ENCODE measurements at regions not wholly inside any gene's neighbourhood (a gene's known extent, or its start where the extent isn't known, plus 50 kb on each side); places are given as distances from the start of the nearest gene placed in this dataset.

- Histone ChIP-seq H3K9me3 (ENCODE audit: low read depth, low read length, poor library complexity, severe bottlenecking) (no peaks in the 10 kb centered on the region), H3K4me3 (ENCODE audit: low read depth, low read length, poor library complexity, severe bottlenecking) (no peak overlapping the region), H3K36me3 (ENCODE audit: insufficient read depth, low read length, poor library complexity, severe bottlenecking) (no peaks in the 10 kb centered on the region), H3K27me3 (replicated peaks; ENCODE audit: insufficient read depth, low read depth, low read length, poor library complexity) (no peaks in the 10 kb centered on the region), H3K27ac (ENCODE audit: low read depth, low read length, poor library complexity, severe bottlenecking) (no peak overlapping the region), H3K4me1 (ENCODE audit: insufficient read depth, low read length, poor library complexity, severe bottlenecking) (no peaks in the 10 kb centered on the region)
- BruUV-seq (replicated peaks), result no TSS peak
- ChIA-PET CTCF (interaction anchor here (0.6 kb wide), 1 partner anchor 147 kb away, joined by 3 read pairs; no protein-coding TSS in a partner anchor), POLR2A (ENCODE audit: low non-redundant PET) (no interaction called here)
- TF ChIP-seq CTCF (conservative IDR thresholded peaks at IDR 0.05; ENCODE audit: low read depth, low read length), result no peak
- TF ChIP-seq EZH2 (IDR thresholded peaks at IDR 0.05; ENCODE audit: borderline replicate concordance, low read depth, low read length, poor library complexity, severe bottlenecking), result no peak
- intact Hi-C loops (cut with micrococcal nuclease; ENCODE audit: unreplicated experiment), result no loop called here
- DNase-seq (ENCODE audit: low spot score), result no peak
Observed at GRCh38 chr17:83196024-83196365, 116.6 kb downstream of the METRNL start.

DNA sequence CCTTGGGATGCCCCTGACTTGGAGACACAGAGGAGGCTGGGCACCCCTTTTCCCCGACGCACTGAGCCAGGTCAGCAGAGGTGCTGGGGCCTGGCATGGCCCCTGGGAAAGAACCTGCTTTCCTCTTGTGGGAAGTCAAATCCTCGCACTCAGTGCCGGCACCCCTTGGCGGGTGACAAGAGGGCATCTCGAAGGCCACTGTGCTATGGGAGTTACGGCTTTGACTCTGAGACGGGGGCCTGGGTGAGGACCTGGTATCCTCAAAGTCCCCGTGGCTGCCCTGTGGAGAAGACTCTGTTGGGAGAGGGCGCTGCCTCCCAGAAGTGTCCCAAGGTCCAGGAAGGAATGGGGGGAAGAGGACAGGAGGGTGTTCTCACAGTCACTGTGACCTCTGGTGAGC lies 117.0 kb downstream of the METRNL start:
- ChIA-PET POLR2A (ENCODE audit: low non-redundant PET) (no interaction called here), CTCF (interaction anchor here (0.6 kb wide), 1 partner anchor 147 kb away, joined by 3 read pairs; no protein-coding TSS in a partner anchor)
- no peak for DNase-seq (ENCODE audit: low spot score)

GRCh38 chr17:83196973-83197880 lies 117.8 kb downstream of the METRNL start:
- DNase-seq (ENCODE audit: low spot score), result no peak
- CTCF ChIA-PET, result no interaction called here
- Histone ChIP-seq H3K36me3 (ENCODE audit: insufficient read depth, low read length, poor library complexity, severe bottlenecking) (no peaks in the 10 kb centered on the region), H3K4me1 (ENCODE audit: insufficient read depth, low read length, poor library complexity, severe bottlenecking) (no peaks in the 10 kb centered on the region), H3K9me3 (ENCODE audit: low read depth, low read length, poor library complexity, severe bottlenecking) (no peaks in the 10 kb centered on the region), H3K27ac (ENCODE audit: low read depth, low read length, poor library complexity, severe bottlenecking) (no peak overlapping the region), H3K27me3 (replicated peaks; ENCODE audit: insufficient read depth, low read depth, low read length, poor library complexity) (no peaks in the 10 kb centered on the region), H3K4me3 (ENCODE audit: low read depth, low read length, poor library complexity, severe bottlenecking) (no peak overlapping the region)
- POLR2A ChIA-PET (ENCODE audit: low non-redundant PET), result no interaction called here
- intact Hi-C loops (cut with micrococcal nuclease; ENCODE audit: unreplicated experiment), result no loop called here
- TF ChIP-seq EZH2 (IDR thresholded peaks at IDR 0.05; ENCODE audit: borderline replicate concordance, low read depth, low read length, poor library complexity, severe bottlenecking), result no peak
- no TSS peak for BruUV-seq (replicated peaks)

More for the DNA sequence above, 117.0 kb downstream of the METRNL start:
- H3K36me3 ChIP-seq (ENCODE audit: insufficient read depth, low read length, poor library complexity, severe bottlenecking), result no peaks in the 10 kb centered on the region
- intact Hi-C loops (cut with micrococcal nuclease; ENCODE audit: unreplicated experiment), result no loop called here
- H3K27me3 ChIP-seq (replicated peaks; ENCODE audit: insufficient read depth, low read depth, low read length, poor library complexity), result no peaks in the 10 kb centered on the region
- no peaks in the 10 kb centered on the region for H3K9me3 ChIP-seq (ENCODE audit: low read depth, low read length, poor library complexity, severe bottlenecking)
- no TSS peak for BruUV-seq (replicated peaks)
- no peak overlapping the region for H3K4me3 ChIP-seq (ENCODE audit: low read depth, low read length, poor library complexity, severe bottlenecking)
- no peaks in the 10 kb centered on the region for H3K4me1 ChIP-seq (ENCODE audit: insufficient read depth, low read length, poor library complexity, severe bottlenecking)
- H3K27ac ChIP-seq (ENCODE audit: low read depth, low read length, poor library complexity, severe bottlenecking), result no peak overlapping the region
- TF ChIP-seq EZH2 (IDR thresholded peaks at IDR 0.05; ENCODE audit: borderline replicate concordance, low read depth, low read length, poor library complexity, severe bottlenecking) (no peak), CTCF (conservative IDR thresholded peaks at IDR 0.05; ENCODE audit: low read depth, low read length) (no peak)

Measured in A673 (cell line).